HEK293 (cell line): ENCODE measurements at regions not wholly inside any gene's neighbourhood (a gene's known extent, or its start where the extent isn't known, plus 50 kb on each side); places are given as distances from the start of the nearest gene placed in this dataset.

Source experiments
- BCL6B ChIP-seq: fragments of 450-650 bp; formaldehyde crosslinking; IDR thresholded peaks from 2 replicates; pipeline ENCODE4 v1.5.1; 2017; ENCODE audit warnings: missing biosample characterization, missing genetic modification characterization
- CTCF ChIP-seq: fragments of 450-650 bp; formaldehyde crosslinking; IDR thresholded peaks from 2 replicates; pipeline ENCODE4 v1.5.1; 2016; ENCODE audit warnings: missing biosample characterization, missing genetic modification characterization
- PRDM1 ChIP-seq: fragments of 450-650 bp; formaldehyde crosslinking; IDR thresholded peaks from 2 replicates; pipeline ENCODE4; 2016; ENCODE audit warnings: missing biosample characterization, missing genetic modification characterization
- REST ChIP-seq: fragments of 450-650 bp; formaldehyde crosslinking; IDR thresholded peaks from 2 replicates; pipeline ENCODE4 v1.5.1; 2016; ENCODE audit warnings: missing biosample characterization, missing genetic modification characterization
- ZNF202 ChIP-seq: fragments of 450-650 bp; formaldehyde crosslinking; IDR thresholded peaks from 2 replicates; pipeline ENCODE4 v1.5.1; 2016; ENCODE audit warnings: missing biosample characterization, missing genetic modification characterization, borderline replicate concordance
- ZNF324 ChIP-seq: fragments of 450-650 bp; formaldehyde crosslinking; IDR thresholded peaks from 2 replicates; pipeline ENCODE4 v1.5.1; 2016; ENCODE audit warnings: missing biosample characterization, missing genetic modification characterization
- ZNF518A ChIP-seq: fragments of 450-650 bp; formaldehyde crosslinking; conservative IDR thresholded peaks from 2 replicates; pipeline ENCODE4 v1.5.1; 2016; ENCODE audit warnings: low read depth, missing biosample characterization, missing genetic modification characterization
- ZNF747 ChIP-seq: fragments of 450-650 bp; formaldehyde crosslinking; IDR thresholded peaks from 2 replicates; pipeline ENCODE4 v1.5.1; 2016; ENCODE audit warnings: missing biosample characterization, missing genetic modification characterization

GRCh38 chr1:173314656-173315055 is 107.5 kb upstream of the TNFSF4 start:
- TF ChIP-seq CTCF (tag by site-specific recombination): no peak
- TF ChIP-seq ZNF324: no peak
- no peak for TF ChIP-seq ZNF518A
- no peak for TF ChIP-seq ZNF202 (tag by site-specific recombination)
- no peak for TF ChIP-seq BCL6B
- no peak for TF ChIP-seq REST (tag by site-specific recombination)
- no peak for TF ChIP-seq ZNF747 (tag by site-specific recombination)
- TF ChIP-seq PRDM1 (tag by site-specific recombination): no peak
